Panc1 (cell line): ENCODE measurements at regions not wholly inside any gene's neighbourhood (a gene's known extent, or its start where the extent isn't known, plus 50 kb on each side); places are given as distances from the start of the nearest gene placed in this dataset.
"Not testable (repeated sequence)": the region's sequence is repeated elsewhere in the genome, so short reads cannot be mapped to it uniquely, and the experiment has no call there.

Experiments used
- ATAC-seq: fragments of 200-7000 bp; cut with Tn5 transposase; 2 replicates; pipeline ENCODE4 v1.9.1; 2020; ENCODE audit warnings: mild to moderate bottlenecking, moderate library complexity
- BruUV-seq: library from RNA; stranded (reverse); fragments of 400-500 nt; replicated peaks from 2 replicates; lab custom pipeline; 2021; lab: Mats Ljungman, UMichigan
- CTCF ChIA-PET: fragments of 300-600 bp; sonication (Branson Sonifier 250); formaldehyde crosslinking; loops from one replicate; lab custom pipeline; 2022; ENCODE audit warnings: antibody characterized with exemption; lab: Charles Lee
- POLR2A ChIA-PET: fragments of 300-600 bp; sonication (Branson Sonifier 250); formaldehyde crosslinking; loops from one replicate; lab custom pipeline; 2022; ENCODE audit warnings: antibody characterized with exemption; lab: Charles Lee
- DNase-seq: peaks from one replicate; pipeline ENCODE4 v3.0.0-alpha.2; 2010; ENCODE audit warnings: low read depth, low spot score
- H3K27ac ChIP-seq: 2 replicates; pipeline ENCODE4 v1.5.1; 2011; ENCODE audit warnings: mild to moderate bottlenecking, low read length, inconsistent platforms
- H3K27me3 ChIP-seq: fragments of 200-500 bp; sonication (Bioruptor generic); 2 replicates; pipeline ENCODE4 v1.6.0; 2014; ENCODE audit warnings: low read length, inconsistent platforms; ENCODE audit not compliant: control insufficient read depth, insufficient read depth
- H3K36me3 ChIP-seq: fragments of 200-500 bp; sonication (Bioruptor generic); 2 replicates; pipeline ENCODE4 v1.5.1; 2014; ENCODE audit warnings: inconsistent platforms, mild to moderate bottlenecking, low read length, moderate library complexity; ENCODE audit not compliant: control insufficient read depth, insufficient read depth
- H3K4me1 ChIP-seq: 2 replicates; pipeline ENCODE4 v1.5.1; 2011; ENCODE audit warnings: inconsistent platforms, mild to moderate bottlenecking, low read length, moderate library complexity; ENCODE audit not compliant: control insufficient read depth, insufficient read depth
- H3K4me3 ChIP-seq, 2 experiments: 2 replicates each; pipeline ENCODE4 v1.5.1; 2011 to 2012; ENCODE audit warnings: low read depth in 2 of 2, low read length in 2 of 2, mild to moderate bottlenecking in 2 of 2, inconsistent platforms in 1 of 2, moderate library complexity in 1 of 2
- H3K9me3 ChIP-seq: fragments of 200-500 bp; sonication (Bioruptor generic); 2 replicates; pipeline ENCODE4 v1.5.1; 2014; ENCODE audit warnings: low read depth, mild to moderate bottlenecking, inconsistent platforms, low read length, moderate library complexity; ENCODE audit not compliant: control insufficient read depth, insufficient read depth
- CTCF ChIP-seq: fragments of 450-650 bp; IDR thresholded peaks from 2 replicates; pipeline ENCODE4 v1.5.1; 2017; ENCODE audit warnings: mild to moderate bottlenecking
- POLR2AphosphoS5 ChIP-seq: IDR thresholded peaks from 2 replicates; pipeline ENCODE4 v1.6.1; 2012; ENCODE audit warnings: mild to moderate bottlenecking, low read depth, low read length, moderate library complexity
- REST ChIP-seq, 2 experiments: IDR thresholded peaks; 2 replicates each; pipeline ENCODE4 v1.6.1; 2011 to 2012; ENCODE audit warnings: low read depth in 2 of 2, control low read depth in 1 of 2, low read length in 1 of 2, mild to moderate bottlenecking in 1 of 2, moderate library complexity in 1 of 2; ENCODE audit not compliant: insufficient read depth in 1 of 2
- SIN3A ChIP-seq: IDR thresholded peaks from 2 replicates; pipeline ENCODE4 v1.6.1; 2012; ENCODE audit warnings: low read depth, mild to moderate bottlenecking, low read length, moderate library complexity, borderline replicate concordance; ENCODE audit not compliant: insufficient read depth
- TCF7L2 ChIP-seq: IDR thresholded peaks from 2 replicates; pipeline ENCODE4 v1.6.1; 2011; ENCODE audit warnings: mild to moderate bottlenecking, low read depth, low read length, inconsistent platforms
- in situ Hi-C: cut with HindIII; loops from 2 replicates; pipeline ENCODE4 v1.10.0; 2016; ENCODE audit warnings: low sequenced_read_pairs, low pct_unique_long_range_greater_than_20kb
- intact Hi-C: fragments of 100-400 bp; cut with micrococcal nuclease; formaldehyde crosslinking; loops from one replicate; pipeline ENCODE4 v1.10.0; 2022; ENCODE audit not compliant: unreplicated experiment

- Histone ChIP-seq H3K9me3 (peaks cover 1% of the 10 kb centered on the region; the same call in 1 of the 2 replicates), H3K36me3 (no peaks in the 10 kb centered on the region), H3K4me1 (peaks cover 3% of the 10 kb centered on the region; the same call in 1 of the 2 replicates), H3K4me3 (no peak overlapping the region), H3K27me3 (no peaks in the 10 kb centered on the region), H3K27ac (no peak overlapping the region)
- intact Hi-C loops = loop anchor here (5.0 kb wide), 1 partner anchor 460 kb away; the partner anchor contains the start of gene AMACR
- ATAC-seq (no peak), DNase-seq (no peak)
- POLR2A ChIA-PET = no interaction called here
- CTCF ChIA-PET = no interaction called here
- no TSS peak for BruUV-seq
- no peak for TF ChIP-seq SIN3A
- no peak for TF ChIP-seq CTCF
- no peak for TF ChIP-seq TCF7L2
- in situ Hi-C loops = no loop called here
These were observed 188.7 kb upstream of the RAI14 start for GRCh38 chr5:34467436-34467835.

- DNase-seq, BruUV-seq, POLR2A ChIA-PET, H3K4me1 ChIP-seq, H3K9me3 ChIP-seq, CTCF ChIA-PET, ATAC-seq, H3K36me3 ChIP-seq, H3K27ac ChIP-seq, H3K27me3 ChIP-seq, in situ Hi-C loops, H3K4me3 ChIP-seq: not testable (repeated sequence)
- intact Hi-C loops = loop anchor here (5.0 kb wide), 1 partner anchor 461 kb away; the partner anchor contains the start of gene AMACR
These were observed 188.1 kb upstream of the RAI14 start for GRCh38 chr5:34467984-34468383.

- Histone ChIP-seq H3K4me1 (peaks cover 3% of the 10 kb centered on the region; the same call in 1 of the 2 replicates), H3K36me3 (no peaks in the 10 kb centered on the region), H3K27me3 (no peaks in the 10 kb centered on the region), H3K9me3 (no peaks in the 10 kb centered on the region), H3K4me3 (no peak overlapping the region), H3K27ac (no peak overlapping the region)
- POLR2A ChIA-PET = no interaction called here
- CTCF ChIA-PET = no interaction called here
- in situ Hi-C loops (no loop called here), intact Hi-C loops (loop anchor here (5.0 kb wide), 1 partner anchor 463 kb away; the partner anchor contains the start of gene AMACR)
- TF ChIP-seq POLR2AphosphoS5 = no peak
- TF ChIP-seq CTCF = no peak
- TF ChIP-seq TCF7L2 = no peak
- no peak for TF ChIP-seq SIN3A
- no peak for TF ChIP-seq REST (IDR thresholded peaks at IDR 0.05; ENCODE audit: insufficient read depth in 1 of 2, low read depth in 2 of 2, low read length in 1 of 2)
- ATAC-seq (no peak), DNase-seq (no peak)
- BruUV-seq = no TSS peak
These were observed 186.2 kb upstream of the RAI14 start for GRCh38 chr5:34469971-34470370.
